ENCODE measurements at regions not wholly inside any gene's neighbourhood (a gene's known extent, or its start where the extent isn't known, plus 50 kb on each side); places are given as distances from the start of the nearest gene placed in this dataset.

- H3K4me1 Mint-ChIP-seq = no peaks in the 10 kb centered on the region
- DNase-seq (no peak), ATAC-seq (no peak)
- no peaks in the 10 kb centered on the region for H3K36me3 Mint-ChIP-seq (ENCODE audit: low read depth)
- H3K4me3 Mint-ChIP-seq = no peak overlapping the region
- H3K9me3 Mint-ChIP-seq = peaks cover 5% of the 10 kb centered on the region
- H3K27ac Mint-ChIP-seq = no peak overlapping the region
- peaks cover 24% of the 10 kb centered on the region for H3K27me3 Mint-ChIP-seq
These were observed 916.5 kb downstream of the AACS start for GRCh38 chr12:125981610-125982253.

GRCh38 chr12:125983094-125983783, 918.0 kb downstream of the AACS start:
- peaks cover 24% of the 10 kb centered on the region for H3K27me3 Mint-ChIP-seq
- no peak overlapping the region for H3K4me3 Mint-ChIP-seq
- DNase-seq (no peak), ATAC-seq (no peak)
- no peaks in the 10 kb centered on the region for H3K36me3 Mint-ChIP-seq (ENCODE audit: low read depth)
- H3K27ac Mint-ChIP-seq = no peak overlapping the region
- H3K9me3 Mint-ChIP-seq = peaks cover 5% of the 10 kb centered on the region
- no peaks in the 10 kb centered on the region for H3K4me1 Mint-ChIP-seq

- no peak overlapping the region for H3K4me3 Mint-ChIP-seq
- DNase-seq = no peak
- H3K27me3 Mint-ChIP-seq = peaks cover 24% of the 10 kb centered on the region
- H3K27ac Mint-ChIP-seq = no peak overlapping the region
- peaks cover 5% of the 10 kb centered on the region for H3K9me3 Mint-ChIP-seq
- no peaks in the 10 kb centered on the region for H3K36me3 Mint-ChIP-seq (ENCODE audit: low read depth)
- H3K4me1 Mint-ChIP-seq = no peaks in the 10 kb centered on the region
- ATAC-seq = no peak
These were observed 918.7 kb downstream of the AACS start for GRCh38 chr12:125983784-125984500.

- ATAC-seq (no peak), DNase-seq (no peak)
- Mint-ChIP-seq H3K4me3 (no peak overlapping the region), H3K27ac (no peak overlapping the region), H3K27me3 (peaks cover 10% of the 10 kb centered on the region), H3K4me1 (no peaks in the 10 kb centered on the region), H3K36me3 (ENCODE audit: low read depth) (no peaks in the 10 kb centered on the region), H3K9me3 (peaks cover 5% of the 10 kb centered on the region)
These were observed 923.3 kb downstream of the AACS start for GRCh38 chr12:125988545-125988944.

- ATAC-seq = no peak
- no peaks in the 10 kb centered on the region for H3K36me3 Mint-ChIP-seq (ENCODE audit: low read depth)
These were observed 924.5 kb downstream of the AACS start for GRCh38 chr12:125989696-125990095.

GRCh38 chr12:125996443-125996842, 931.2 kb downstream of the AACS start:
- no peak overlapping the region for H3K27ac Mint-ChIP-seq
- peaks cover 5% of the 10 kb centered on the region for H3K9me3 Mint-ChIP-seq
- H3K4me3 Mint-ChIP-seq = no peak overlapping the region
- ATAC-seq (no peak), DNase-seq (no peak)
- no peaks in the 10 kb centered on the region for H3K4me1 Mint-ChIP-seq
- H3K36me3 Mint-ChIP-seq (ENCODE audit: low read depth) = no peaks in the 10 kb centered on the region
- no peaks in the 10 kb centered on the region for H3K27me3 Mint-ChIP-seq

More at GRCh38 chr12:125989696-125990095, 924.5 kb downstream of the AACS start:
- Mint-ChIP-seq H3K9me3 (peaks cover 5% of the 10 kb centered on the region), H3K4me1 (no peaks in the 10 kb centered on the region), H3K4me3 (no peak overlapping the region), H3K27ac (no peak overlapping the region), H3K27me3 (peaks cover 6% of the 10 kb centered on the region)
- DNase-seq = no peak

- no peaks in the 10 kb centered on the region for H3K36me3 Mint-ChIP-seq (ENCODE audit: low read depth)
- peaks cover 24% of the 10 kb centered on the region for H3K9me3 Mint-ChIP-seq
- no peak overlapping the region for H3K4me3 Mint-ChIP-seq
- DNase-seq (no peak), ATAC-seq (no peak)
- H3K27ac Mint-ChIP-seq = no peak overlapping the region
- no peaks in the 10 kb centered on the region for H3K4me1 Mint-ChIP-seq
- no peaks in the 10 kb centered on the region for H3K27me3 Mint-ChIP-seq
These were observed 934.4 kb downstream of the AACS start for GRCh38 chr12:125999628-126000027.

GRCh38 chr12:126019385-126019784, 954.1 kb downstream of the AACS start:
- Mint-ChIP-seq H3K4me3 (no peak overlapping the region), H3K4me1 (no peaks in the 10 kb centered on the region), H3K36me3 (ENCODE audit: low read depth) (no peaks in the 10 kb centered on the region), H3K27ac (no peak overlapping the region), H3K9me3 (peaks cover 20% of the 10 kb centered on the region), H3K27me3 (no peaks in the 10 kb centered on the region)
- DNase-seq (no peak), ATAC-seq (no peak)

GRCh38 chr12:126021675-126022074, 956.4 kb downstream of the AACS start:
- no peak overlapping the region for H3K27ac Mint-ChIP-seq
- H3K36me3 Mint-ChIP-seq (ENCODE audit: low read depth) = no peaks in the 10 kb centered on the region
- ATAC-seq (no peak), DNase-seq (no peak)
- H3K4me3 Mint-ChIP-seq = no peak overlapping the region
- no peaks in the 10 kb centered on the region for H3K27me3 Mint-ChIP-seq
- H3K4me1 Mint-ChIP-seq = no peaks in the 10 kb centered on the region
- peaks cover 16% of the 10 kb centered on the region for H3K9me3 Mint-ChIP-seq

- Mint-ChIP-seq H3K9me3 (no peaks in the 10 kb centered on the region), H3K4me1 (no peaks in the 10 kb centered on the region), H3K4me3 (no peak overlapping the region), H3K36me3 (ENCODE audit: low read depth) (no peaks in the 10 kb centered on the region), H3K27ac (no peak overlapping the region), H3K27me3 (no peaks in the 10 kb centered on the region)
- DNase-seq (no peak), ATAC-seq (no peak)
These were observed 962.6 kb downstream of the AACS start for GRCh38 chr12:126027825-126028224.

GRCh38 chr12:126030573-126030972, 965.3 kb downstream of the AACS start:
- Mint-ChIP-seq H3K27me3 (no peaks in the 10 kb centered on the region), H3K9me3 (peaks cover 8% of the 10 kb centered on the region), H3K36me3 (ENCODE audit: low read depth) (no peaks in the 10 kb centered on the region), H3K27ac (no peak overlapping the region), H3K4me3 (no peak overlapping the region), H3K4me1 (no peaks in the 10 kb centered on the region)
- DNase-seq (no peak), ATAC-seq (no peak)

GRCh38 chr12:126033751-126034150, 968.5 kb downstream of the AACS start:
- H3K4me1 Mint-ChIP-seq = no peaks in the 10 kb centered on the region
- no peak overlapping the region for H3K4me3 Mint-ChIP-seq
- no peaks in the 10 kb centered on the region for H3K27me3 Mint-ChIP-seq
- DNase-seq (no peak), ATAC-seq (no peak)
- peaks cover 8% of the 10 kb centered on the region for H3K9me3 Mint-ChIP-seq
- H3K27ac Mint-ChIP-seq = no peak overlapping the region
- H3K36me3 Mint-ChIP-seq (ENCODE audit: low read depth) = no peaks in the 10 kb centered on the region

GRCh38 chr12:126036348-126036747, 971.1 kb downstream of the AACS start:
- ATAC-seq (no peak), DNase-seq (no peak)
- Mint-ChIP-seq H3K4me1 (no peaks in the 10 kb centered on the region), H3K9me3 (peaks cover 8% of the 10 kb centered on the region), H3K27me3 (no peaks in the 10 kb centered on the region), H3K36me3 (ENCODE audit: low read depth) (no peaks in the 10 kb centered on the region), H3K4me3 (no peak overlapping the region), H3K27ac (no peak overlapping the region)

- Mint-ChIP-seq H3K27me3 (no peaks in the 10 kb centered on the region), H3K36me3 (ENCODE audit: low read depth) (no peaks in the 10 kb centered on the region), H3K4me3 (no peak overlapping the region), H3K4me1 (no peaks in the 10 kb centered on the region), H3K9me3 (peaks cover 6% of the 10 kb centered on the region), H3K27ac (no peak overlapping the region)
- no peak for DNase-seq
- ATAC-seq = no peak
These were observed 973.2 kb downstream of the AACS start for GRCh38 chr12:126038434-126038833.

GRCh38 chr12:126040307-126040706, 975.1 kb downstream of the AACS start:
- Mint-ChIP-seq H3K4me1 (no peaks in the 10 kb centered on the region), H3K36me3 (ENCODE audit: low read depth) (no peaks in the 10 kb centered on the region), H3K9me3 (peaks cover 4% of the 10 kb centered on the region), H3K4me3 (no peak overlapping the region), H3K27ac (no peak overlapping the region), H3K27me3 (no peaks in the 10 kb centered on the region)
- DNase-seq = no peak
- ATAC-seq = no peak
